ENCODE measurements at regions not wholly inside any gene's neighbourhood (a gene's known extent, or its start where the extent isn't known, plus 50 kb on each side); places are given as distances from the start of the nearest gene placed in this dataset.
"Not testable (repeated sequence)": the region's sequence is repeated elsewhere in the genome, so short reads cannot be mapped to it uniquely, and the experiment has no call there.

GRCh38 chr12:59079002-59079401 is 158.7 kb upstream of the LRIG3 start:
- no peak for DNase-seq

GRCh38 chr12:59077575-59078426 is 157.5 kb upstream of the LRIG3 start:
- DNase-seq, result no peak

GRCh38 chr12:59077153-59077552 is 156.8 kb upstream of the LRIG3 start:
- DNase-seq, result no peak

- no peak for DNase-seq
Measured at GRCh38 chr12:59076622-59077021, 156.3 kb upstream of the LRIG3 start.

- DNase-seq, result no peak
Measured at GRCh38 chr12:59075968-59076490, 155.7 kb upstream of the LRIG3 start.

- DNase-seq, result no peak
Measured at GRCh38 chr12:59075141-59075540, 154.8 kb upstream of the LRIG3 start.

GRCh38 chr12:59070322-59070933 is 150.1 kb upstream of the LRIG3 start:
- no peak for DNase-seq

- DNase-seq, result no peak
Measured at GRCh38 chr12:59069516-59069915, 149.2 kb upstream of the LRIG3 start.

GRCh38 chr12:59068436-59068835 is 148.1 kb upstream of the LRIG3 start:
- DNase-seq, result no peak

- DNase-seq, result no peak
Measured at GRCh38 chr12:59067083-59067482, 146.8 kb upstream of the LRIG3 start.

- no peak for DNase-seq
Measured at GRCh38 chr12:59066445-59066844, 146.1 kb upstream of the LRIG3 start.

GRCh38 chr12:59059088-59059935 is 139.0 kb upstream of the LRIG3 start:
- no peak for DNase-seq

- no peak for DNase-seq
Measured at GRCh38 chr12:59056966-59057365, 136.7 kb upstream of the LRIG3 start.

- DNase-seq, result no peak
Measured at GRCh38 chr12:59055204-59055860, 135.0 kb upstream of the LRIG3 start.

GRCh38 chr12:59053266-59053899 is 133.1 kb upstream of the LRIG3 start:
- not testable (repeated sequence) for DNase-seq

- DNase-seq, result no peak
Measured at GRCh38 chr12:59046763-59047534, 126.6 kb upstream of the LRIG3 start.

- no peak for DNase-seq
Measured at GRCh38 chr12:59044791-59045190, 124.5 kb upstream of the LRIG3 start.

- no peak for DNase-seq
Measured at GRCh38 chr12:59041241-59042121, 121.2 kb upstream of the LRIG3 start.

- no peak for DNase-seq
Measured at GRCh38 chr12:59040656-59041055, 120.4 kb upstream of the LRIG3 start.

- DNase-seq, result no peak
Measured at GRCh38 chr12:59040043-59040442, 119.7 kb upstream of the LRIG3 start.
